ENCODE measurements at regions not wholly inside any gene's neighbourhood (a gene's known extent, or its start where the extent isn't known, plus 50 kb on each side); places are given as distances from the start of the nearest gene placed in this dataset.

- TF ChIP-seq CHAMP1 (IDR thresholded peaks at IDR 0.05) (peak; percentile 97), RAD21 (CRISPR knock-in tag; conservative IDR thresholded peaks at IDR 0.05 in 1 of 2, IDR thresholded peaks at IDR 0.05 in 1 of 2) (peak in 1 of 2 experiments; percentile 18; a peak in 2 of 4 replicates), MBD2 (IDR thresholded peaks at IDR 0.05; ENCODE audit: borderline replicate concordance, low read depth) (0 out of 2 replicates have a peak, but pooled peaks have one; percentile 31), ZNF41 (CRISPR knock-in tag; conservative IDR thresholded peaks at IDR 0.05) (peak; percentile 19; the same call in 1 of the 2 replicates), ESRRA (IDR thresholded peaks at IDR 0.05; ENCODE audit: borderline replicate concordance, low read depth) (peak; percentile 81; the same call in 1 of the 2 replicates), TCF7 (IDR thresholded peaks at IDR 0.05; ENCODE audit: borderline replicate concordance) (peak; percentile 99), ZNF354B (CRISPR knock-in tag; IDR thresholded peaks at IDR 0.05) (0 out of 2 replicates have a peak, but pooled peaks have one; percentile 40), TARDBP (IDR thresholded peaks at IDR 0.05) (peak; percentile 96), DPF2 (IDR thresholded peaks at IDR 0.05) (peak; percentile 97), ZKSCAN8 (CRISPR knock-in tag; IDR thresholded peaks at IDR 0.05) (peak; percentile 94), MAFG (tag; conservative IDR thresholded peaks at IDR 0.05) (peak; percentile 60; the same call in 1 of the 2 replicates), MEIS2 (IDR thresholded peaks at IDR 0.05; ENCODE audit: partially characterized antibody) (peak; percentile 96), NFIC (IDR thresholded peaks at IDR 0.05) (peak; percentile 94), PYGO2 (tag; IDR thresholded peaks at IDR 0.05) (peak; percentile 82; the same call in 1 of the 2 replicates), CXXC5 (CRISPR knock-in tag; IDR thresholded peaks at IDR 0.05) (peak; percentile 87), ZEB2 (IDR thresholded peaks at IDR 0.05) (peak; percentile 84), FOSL1 (tag; conservative IDR thresholded peaks at IDR 0.05) (peak; percentile 80), HIVEP1 (CRISPR knock-in tag; IDR thresholded peaks at IDR 0.05) (0 out of 2 replicates have a peak, but pooled peaks have one; percentile 23), EP300 (IDR thresholded peaks at IDR 0.05; ENCODE audit: low read length) (peak; percentile 89), NRF1 (conservative IDR thresholded peaks at IDR 0.05 in 1 of 2, IDR thresholded peaks at IDR 0.05 in 1 of 2) (peak in 1 of 2 experiments; percentile 28; a peak in 1 of 4 replicates), ARID1B (IDR thresholded peaks at IDR 0.05) (peak; percentile 99), L3MBTL2 (IDR thresholded peaks at IDR 0.05) (peak; percentile 33; the same call in 1 of the 2 replicates)
These were observed 1475.6 kb upstream of the DEFB115 start (continued) for GRCh38 chr20:29781891-29782290.
